DMS53 treated with DMSO at 0.1 percent for 48 hours (cell line): ENCODE measurements at regions not wholly inside any gene's neighbourhood (a gene's known extent, or its start where the extent isn't known, plus 50 kb on each side); places are given as distances from the start of the nearest gene placed in this dataset.

Experiments used
- DNase-seq: peaks from one replicate; lab custom pipeline; 2025; ENCODE audit not compliant: unreplicated experiment; lab: John Stamatoyannopoulos, UW

DNA sequence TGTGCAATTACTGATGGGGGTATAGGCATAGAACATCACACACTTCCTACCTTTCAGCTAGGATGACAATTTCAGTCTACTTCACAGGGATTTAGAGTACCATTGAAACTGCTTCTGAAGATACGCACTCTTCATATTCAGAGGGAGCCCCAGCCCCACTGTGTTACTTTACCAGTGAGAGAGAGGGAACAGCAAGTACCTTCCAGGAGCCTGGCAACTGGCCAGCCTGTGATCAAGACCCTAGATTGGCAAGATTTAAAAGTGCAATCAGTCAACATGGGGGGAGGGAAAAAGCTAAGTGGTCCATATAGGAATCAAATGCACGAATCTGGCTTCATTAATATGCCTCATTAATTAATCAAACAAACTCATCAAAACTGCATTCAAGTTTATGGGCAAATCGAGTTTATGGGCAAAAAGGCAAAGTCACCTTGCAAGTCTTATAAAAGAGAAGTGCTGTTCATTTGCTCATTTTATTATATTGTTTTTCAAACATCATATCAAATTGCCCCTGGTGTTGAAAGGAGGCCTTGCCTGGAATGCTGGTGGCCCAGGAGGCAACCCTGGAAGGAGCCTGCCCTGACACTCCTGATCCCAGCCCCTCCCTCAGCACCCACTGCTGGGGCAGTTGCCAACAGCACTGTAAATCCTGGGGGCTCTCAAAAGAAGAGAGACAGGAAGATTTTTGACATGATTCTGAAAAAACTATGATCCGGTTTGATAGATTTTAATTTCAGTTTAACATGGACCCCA lies 184.9 kb upstream of the DPT start:
- DNase-seq, result no peak

DNA sequence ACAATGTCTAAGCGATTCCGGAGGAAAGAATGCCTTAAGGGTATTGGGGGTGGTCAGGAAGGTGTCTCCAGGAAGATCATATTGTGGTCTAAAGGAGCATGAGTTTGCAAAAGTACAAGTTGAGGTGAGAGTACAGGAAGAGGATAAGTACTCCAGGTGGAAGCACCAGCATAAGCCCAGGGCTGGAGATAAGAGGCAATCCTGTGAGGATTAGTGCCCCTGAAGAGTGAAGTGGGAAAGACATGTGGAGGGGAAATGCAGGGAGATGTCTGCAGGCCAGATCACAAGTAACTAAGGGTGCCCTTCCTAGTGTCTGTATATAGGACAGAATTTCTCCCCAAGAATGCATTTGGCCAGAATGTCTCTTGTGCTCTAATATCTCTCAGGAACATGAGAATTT lies 188.3 kb upstream of the DPT start:
- no peak for DNase-seq

DNA sequence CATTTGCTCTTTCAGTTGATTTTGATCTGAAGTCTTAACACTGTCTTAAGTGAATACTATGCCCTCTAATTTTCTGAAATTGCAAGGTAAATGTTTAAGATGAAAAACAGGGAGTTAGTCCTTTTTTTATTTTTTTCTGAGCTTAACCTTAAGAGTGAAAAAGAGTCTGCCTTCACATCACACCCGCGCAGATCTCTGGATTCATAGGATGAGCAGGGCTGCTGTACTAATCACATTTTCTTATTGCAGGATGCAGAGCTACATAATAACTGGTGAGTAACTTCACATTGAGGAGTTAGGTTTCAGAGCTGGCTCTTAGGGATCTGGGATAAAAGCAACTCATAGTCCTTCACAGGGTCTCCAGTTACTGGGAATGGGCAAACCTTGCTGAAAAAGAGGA lies 188.7 kb upstream of the ATP1B1 start:
- DNase-seq, result no peak

DNA sequence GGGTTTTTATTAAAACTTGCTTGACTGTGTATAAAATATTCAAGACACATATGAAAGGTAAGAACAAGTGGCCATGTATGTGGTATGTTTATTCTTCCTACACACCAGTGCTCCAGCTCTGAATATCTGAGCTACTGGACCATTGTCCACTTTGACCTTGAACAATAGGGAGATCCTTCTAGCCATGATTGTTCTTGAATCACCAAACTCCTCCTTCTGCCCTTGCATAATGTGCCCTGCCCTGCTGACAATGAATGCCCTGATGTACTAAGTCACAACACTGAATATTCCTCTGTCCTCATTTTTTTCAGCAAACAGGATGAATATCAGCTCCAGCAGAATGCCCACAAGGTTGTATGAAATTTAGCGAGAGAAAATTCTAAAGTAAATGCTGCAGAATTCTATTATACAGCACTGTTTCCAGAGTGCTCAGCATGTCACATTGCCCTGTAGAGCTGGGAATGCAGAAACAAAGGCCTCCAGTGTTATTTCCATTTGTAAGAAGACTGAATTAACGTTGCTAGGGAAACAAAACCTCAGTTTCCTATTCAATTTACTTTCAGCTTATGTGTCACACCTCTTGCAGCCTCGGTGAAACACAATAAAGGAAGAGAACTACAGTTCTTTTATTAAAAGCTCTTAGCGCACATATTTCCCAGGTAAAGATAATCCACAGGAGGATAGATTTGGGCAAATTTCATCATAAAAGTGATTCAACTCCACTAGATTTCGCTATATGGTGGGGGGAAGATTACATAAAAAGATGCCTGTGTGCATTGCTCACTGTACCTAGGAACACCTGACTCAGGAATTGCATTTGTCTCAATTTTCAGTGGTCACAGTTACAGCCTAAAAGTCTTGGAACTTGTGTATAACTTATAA lies 187.4 kb upstream of the ATP1B1 start:
- DNase-seq, result no peak

DNA sequence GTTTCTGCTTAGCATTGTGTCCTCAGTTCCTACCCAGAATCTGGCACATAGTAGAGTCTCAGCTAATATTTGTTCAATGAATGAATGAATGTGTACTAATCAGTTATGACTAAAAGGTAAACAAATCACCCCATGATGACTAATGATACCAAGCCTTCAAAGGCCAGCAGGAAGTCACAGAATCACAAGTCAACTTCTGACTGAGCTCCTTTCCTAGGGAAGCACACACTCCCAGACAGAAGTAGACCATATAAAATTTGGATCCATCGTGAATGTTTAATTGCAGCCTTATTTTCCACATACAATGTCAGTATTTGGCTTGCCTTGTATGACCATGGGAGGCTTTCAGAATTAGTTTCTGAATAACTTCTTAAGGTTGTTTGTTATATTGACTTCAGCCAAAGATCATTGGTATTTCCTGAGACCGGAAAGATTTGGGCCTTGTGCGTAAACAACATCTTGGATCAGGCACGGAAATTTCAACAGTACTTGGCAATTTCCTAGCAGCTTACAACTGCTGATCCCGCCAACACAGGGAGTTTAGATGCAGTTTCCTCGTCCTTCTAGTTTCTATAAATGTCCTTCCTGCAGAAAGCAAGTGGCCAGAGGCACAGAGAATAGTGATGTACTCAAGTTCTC lies 185.9 kb upstream of the ATP1B1 start:
- DNase-seq, result peak; percentile 71

DNA sequence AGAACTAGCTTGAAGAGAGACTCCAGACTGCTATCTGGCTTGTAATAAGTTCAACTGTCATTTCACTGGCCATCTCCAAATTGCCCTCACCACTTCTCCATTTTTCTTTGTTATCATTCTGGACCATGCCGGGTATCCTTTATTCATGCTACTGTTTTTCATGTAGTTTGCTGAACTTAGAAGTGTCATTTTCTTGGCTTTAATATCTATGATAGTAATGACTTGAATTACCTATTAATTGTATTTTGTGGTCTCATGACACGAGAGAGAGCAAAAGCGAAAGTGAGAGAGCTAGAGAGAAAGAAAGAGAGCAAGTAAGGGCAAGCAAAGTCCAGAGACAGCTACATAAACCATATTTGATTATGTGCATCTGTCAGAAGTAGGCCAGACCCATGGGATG lies 184.9 kb upstream of the ATP1B1 start:
- DNase-seq, result no peak

DNA sequence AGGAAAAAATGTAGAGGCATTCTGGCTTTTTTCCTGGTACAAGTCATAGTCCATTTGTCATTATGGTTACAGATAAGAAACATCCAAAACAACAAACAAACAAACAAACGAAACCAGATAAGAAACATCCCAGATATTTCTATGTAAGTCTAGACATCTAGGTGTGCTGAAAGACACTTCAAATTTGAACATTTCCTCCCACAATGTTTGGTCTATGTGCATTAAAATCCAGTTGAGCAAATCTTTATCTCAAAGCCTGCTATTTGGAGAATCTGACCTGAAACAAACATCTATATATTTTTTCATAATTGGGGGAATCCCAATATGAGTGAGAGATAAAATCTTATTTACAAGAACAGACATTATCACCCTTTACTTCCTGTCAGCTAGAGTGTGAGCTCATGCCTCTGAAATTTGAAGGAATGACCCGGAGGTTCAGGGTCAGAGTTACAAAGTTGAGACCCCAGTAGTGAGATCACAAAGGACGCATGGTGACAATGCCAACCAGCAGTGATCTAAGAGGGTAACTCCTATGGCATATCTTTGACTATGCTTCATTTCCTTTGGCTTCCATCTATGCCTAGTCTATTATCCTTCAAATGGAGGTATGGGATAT lies 182.9 kb upstream of the ATP1B1 start:
- no peak for DNase-seq

DNA sequence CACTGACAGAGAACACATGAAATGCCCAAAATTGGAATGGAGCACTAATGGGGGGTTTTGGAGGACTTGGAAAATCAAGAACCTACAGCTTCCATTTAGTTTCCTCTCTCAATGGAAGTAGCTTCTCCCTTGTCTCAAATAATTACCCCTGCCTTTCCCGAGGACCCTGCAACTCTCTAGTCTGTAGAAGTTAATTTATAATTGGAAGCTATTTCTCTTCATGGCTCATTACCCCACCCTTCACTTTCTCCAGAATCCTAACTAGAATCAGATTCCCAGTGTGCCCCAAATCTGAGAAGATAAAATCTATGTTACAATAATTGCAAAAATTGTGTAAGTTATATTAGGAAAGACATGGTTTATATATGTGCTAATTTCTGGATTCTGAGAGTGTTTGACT lies 181.5 kb upstream of the ATP1B1 start:
- no peak for DNase-seq

DNA sequence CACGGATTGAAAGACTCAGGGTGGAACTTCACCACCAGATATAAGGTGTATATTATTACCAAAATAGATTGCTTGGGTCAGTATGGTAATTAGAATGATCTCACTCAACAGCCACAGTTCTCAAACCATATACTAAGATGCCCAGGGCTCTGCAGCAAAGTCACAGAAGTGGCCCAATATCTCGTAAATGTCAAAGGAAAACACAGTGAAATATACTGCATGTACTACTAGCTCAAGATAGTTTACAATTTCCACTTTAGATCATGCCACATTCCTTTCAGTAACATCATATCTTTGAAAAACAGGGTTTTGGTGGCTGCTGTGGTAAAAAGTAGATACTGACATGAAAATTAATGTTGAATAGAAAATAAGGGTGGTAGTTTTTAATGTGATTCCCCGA lies 180.3 kb upstream of the ATP1B1 start:
- no peak for DNase-seq

DNA sequence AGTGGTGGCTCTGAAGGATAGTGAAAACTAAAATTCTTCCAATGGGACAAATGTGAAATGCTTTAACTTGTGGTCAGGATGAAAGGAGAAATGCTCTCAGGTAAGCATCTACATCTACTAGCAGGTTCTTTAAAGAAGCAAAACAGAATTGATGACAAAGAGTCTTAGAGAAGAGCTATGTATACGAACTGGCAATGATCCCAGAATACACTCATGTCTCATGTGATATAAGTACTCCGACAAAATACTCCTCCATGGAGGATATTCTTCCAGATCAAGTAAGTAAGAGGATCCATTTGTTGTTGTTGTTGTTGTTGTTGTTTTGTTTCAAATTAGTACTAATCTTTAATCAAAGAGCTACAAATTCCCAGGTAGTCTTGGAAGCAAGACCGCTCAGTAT lies 174.0 kb upstream of the ATP1B1 start:
- DNase-seq, result peak; percentile 23

DNA sequence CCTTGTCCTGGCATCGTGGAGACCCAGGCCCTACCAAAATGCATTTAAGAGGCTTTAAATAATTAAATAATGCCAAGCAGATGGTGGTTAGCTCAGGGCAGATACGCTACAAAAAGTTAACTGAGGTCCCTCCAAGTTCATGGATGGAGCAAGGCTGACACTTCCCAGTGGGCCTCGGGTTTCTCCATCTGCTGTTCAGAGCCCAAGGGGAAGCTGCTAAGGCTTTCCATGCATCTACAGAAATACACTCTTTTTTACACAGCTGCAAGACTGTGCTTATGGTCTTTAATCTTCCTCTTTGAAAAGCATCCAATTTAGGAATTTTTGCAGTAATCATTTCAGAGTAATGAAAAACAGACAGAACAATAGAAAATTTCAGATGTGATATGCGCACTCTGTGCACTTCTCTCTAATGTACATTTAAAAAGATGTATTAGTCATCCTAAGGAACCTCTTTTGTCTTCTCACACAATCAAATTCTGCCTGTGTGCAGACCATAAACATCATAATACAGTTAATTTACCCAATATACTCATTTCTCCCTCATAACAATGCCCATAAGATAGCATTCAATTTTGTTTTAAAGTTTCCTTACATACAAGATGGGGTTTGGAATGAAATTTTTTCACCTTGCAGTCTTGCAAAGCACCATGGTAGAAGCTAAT lies 173.2 kb upstream of the ATP1B1 start:
- no peak for DNase-seq

DNA sequence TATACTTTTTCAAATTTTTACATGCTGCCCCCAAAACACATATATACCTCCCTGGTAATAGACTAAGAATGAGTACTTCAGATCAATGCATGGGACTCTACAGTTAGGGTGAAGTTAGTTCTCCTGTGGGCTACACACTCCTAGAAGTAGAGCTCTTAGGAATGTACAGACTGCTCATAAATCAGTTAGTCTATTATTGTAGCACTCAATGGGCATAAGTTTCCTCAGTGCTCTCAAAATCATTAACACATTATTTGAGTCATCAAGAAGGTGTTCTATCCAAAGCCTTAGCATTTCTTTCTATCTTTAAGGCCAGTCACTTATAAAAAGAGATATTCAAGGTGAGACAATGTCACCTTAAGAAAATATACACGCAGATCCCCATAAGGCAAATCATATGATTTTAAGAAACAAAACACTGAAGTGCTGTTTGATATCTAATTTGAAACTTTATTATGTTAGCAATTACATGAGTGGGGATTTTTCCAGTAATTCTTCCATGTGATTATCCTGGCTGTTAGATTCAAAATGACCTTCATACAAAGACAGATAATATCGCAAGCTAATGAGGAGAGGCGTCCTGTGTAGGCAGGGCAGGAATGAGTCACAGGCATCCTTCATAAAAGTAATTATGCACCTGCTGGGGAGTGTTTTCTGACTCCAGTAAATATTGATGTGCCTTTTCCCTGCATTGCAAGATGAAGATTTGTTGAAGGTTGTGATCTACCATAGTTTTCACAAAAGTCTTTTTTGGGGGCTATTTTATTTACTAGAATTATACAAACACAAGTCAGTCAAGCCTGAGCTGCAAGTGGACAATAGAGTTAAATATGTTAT lies 167.2 kb upstream of the ATP1B1 start:
- peak; percentile 56 for DNase-seq

DNA sequence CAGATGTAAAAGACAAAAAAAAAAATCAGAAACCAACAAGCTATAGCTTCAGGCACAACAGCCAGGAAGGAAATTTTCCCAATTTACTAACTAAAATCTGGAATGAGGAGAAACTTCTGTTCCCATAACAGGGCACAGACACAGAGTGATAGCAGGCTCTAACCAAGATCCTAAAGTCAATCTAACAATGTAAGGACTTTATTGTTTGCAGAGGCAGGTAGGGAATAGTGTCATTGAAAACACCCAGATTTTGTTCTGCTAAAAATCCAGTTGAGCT lies 166.6 kb upstream of the ATP1B1 start:
- DNase-seq, result no peak

DNA sequence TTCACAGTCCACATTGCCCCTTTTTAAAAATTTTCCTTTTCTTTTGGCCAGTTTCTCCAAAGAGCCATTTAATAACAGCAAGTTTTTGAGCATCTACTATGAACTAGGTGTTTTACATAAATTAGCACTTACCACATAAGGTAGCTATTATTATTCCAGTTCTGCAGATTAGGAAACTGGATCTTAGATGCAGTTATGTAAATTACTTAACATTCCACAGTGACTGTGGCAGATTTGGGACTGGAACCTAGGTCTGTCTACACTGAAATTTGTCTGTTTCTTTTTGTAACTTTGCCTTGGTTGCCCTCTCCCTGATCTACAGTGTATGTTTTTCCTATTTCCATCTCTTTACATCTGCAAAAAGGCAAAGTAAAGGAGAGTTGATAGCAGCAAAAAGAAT lies 164.8 kb upstream of the ATP1B1 start:
- no peak for DNase-seq

DNA sequence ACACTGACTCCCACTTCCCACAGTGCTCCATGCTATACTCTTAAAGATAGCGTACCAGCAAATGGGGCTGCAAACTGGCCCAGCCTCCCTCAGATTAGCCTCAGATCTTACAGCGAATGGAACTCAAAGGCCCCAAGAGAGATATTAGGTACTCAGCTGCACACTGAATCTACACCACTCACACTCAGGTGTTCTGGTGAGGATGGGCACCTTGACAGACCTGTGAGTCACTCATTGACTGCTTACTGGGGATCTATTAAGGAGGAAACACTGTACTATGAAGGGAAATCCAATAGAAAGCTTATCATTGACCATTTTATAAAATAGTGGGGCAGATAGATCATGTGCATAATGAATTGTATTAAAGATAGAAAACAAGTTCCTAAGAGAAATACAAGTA lies 164.3 kb upstream of the ATP1B1 start:
- DNase-seq, result no peak

DNA sequence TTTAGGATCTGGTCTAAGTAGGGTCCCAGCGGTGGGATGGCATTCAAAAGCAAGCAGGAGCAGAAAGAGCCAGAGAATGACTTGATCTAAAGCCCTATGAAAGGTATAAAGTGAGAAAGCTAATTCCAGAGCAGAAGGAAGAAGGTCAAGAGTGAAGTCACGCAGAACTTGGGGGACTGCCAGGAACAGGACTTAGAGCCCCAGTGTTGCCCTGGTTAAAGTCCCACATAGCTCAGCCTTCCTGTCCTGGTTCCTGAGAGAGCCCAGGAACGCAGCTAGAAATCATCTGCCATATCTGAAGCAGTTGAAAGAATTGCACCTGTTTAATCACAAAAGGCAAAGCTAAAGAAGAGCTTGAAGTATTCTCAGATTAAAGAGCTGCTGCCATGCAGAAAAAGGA lies 160.6 kb upstream of the ATP1B1 start:
- no peak for DNase-seq

DNA sequence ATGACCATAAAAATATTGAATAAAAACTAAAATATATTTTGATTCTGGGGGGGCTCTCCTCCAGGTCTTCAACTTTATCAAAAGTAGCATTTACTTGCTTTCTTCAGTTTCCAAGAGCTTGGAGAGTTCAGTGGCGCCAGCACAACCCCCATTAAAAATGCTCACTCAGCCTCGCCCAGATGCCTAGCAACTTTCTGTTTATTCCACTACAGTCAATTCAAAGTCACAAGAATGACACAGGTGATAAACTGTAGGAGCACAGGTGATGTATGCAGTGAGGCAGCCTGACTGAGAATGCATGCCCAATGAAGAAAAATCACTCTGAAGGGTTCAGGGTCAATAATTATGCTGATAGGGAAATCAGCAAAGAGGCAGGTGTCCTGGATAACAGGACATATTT lies 159.4 kb upstream of the ATP1B1 start:
- DNase-seq, result no peak

DNA sequence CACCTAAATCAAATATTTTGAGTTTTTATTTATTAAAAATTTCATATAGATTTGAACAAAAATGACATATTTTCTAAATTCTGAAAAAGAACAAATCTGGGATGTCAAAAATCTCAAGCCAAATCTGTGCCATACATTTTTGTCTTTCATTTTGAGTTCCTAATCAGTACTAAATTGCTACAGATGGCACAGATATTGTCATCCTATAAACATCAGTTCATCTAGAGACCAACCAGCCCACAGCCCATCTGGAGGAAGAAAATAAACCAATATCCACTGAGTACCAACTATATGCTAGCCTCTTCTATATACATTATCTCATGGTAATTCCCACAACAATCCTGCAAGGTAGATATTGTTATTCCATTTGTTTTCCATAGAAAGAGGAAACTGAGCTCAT lies 156.8 kb upstream of the ATP1B1 start:
- no peak for DNase-seq

DNA sequence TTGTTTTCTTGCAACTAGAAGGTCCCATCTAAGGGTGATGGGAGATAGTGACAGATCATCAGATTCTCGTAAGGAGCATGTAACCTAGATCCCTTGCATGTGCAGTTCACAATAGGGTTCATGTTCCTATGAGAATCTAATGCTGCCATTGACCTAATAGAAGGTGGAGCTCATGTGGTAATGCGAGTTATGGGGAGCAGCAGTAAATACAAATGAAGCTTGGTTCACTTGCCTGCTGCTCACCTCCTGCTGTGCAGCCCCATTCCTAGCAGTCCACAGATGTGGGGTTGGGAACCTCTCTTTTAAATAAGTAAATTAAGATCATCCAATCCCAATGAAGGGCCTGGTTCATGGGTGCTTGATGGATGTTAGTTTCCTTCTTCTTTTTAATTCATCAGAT lies 148.7 kb upstream of the ATP1B1 start:
- DNase-seq, result no peak

DNA sequence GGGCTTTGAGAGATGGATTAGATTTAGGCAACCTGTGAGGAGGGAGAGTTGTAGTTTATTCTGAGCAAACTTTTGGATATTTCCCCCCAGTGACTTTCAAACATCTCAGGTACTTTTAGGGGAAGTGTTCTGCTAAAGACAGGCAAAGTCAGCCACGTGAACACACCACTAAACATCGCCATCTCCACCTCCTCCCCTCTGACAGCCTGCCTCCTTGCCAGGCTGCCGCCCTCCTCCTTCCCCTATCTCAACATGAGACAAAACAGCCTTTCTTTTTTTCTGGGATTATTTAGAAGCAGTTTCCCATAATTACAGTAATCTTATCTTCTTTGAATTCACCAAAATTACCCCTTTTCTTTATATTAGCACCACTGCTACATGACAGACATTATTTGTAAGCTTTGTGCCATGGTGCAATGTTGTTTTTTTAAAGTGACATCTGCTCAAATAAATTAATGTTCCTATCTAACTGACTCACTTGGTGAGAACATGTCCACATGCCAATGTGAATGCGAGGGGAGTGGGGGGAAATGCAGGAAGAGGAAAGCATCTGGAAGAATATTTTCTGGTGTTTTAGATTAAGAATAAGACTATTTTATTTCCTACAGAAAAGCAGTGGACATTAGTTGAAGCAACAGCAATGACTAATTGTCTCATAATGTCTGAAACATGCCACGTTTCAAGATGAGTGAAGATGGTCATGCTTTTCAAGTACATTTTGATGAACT lies 147.8 kb upstream of the ATP1B1 start:
- DNase-seq, result no peak
